ENCODE measurements at regions not wholly inside any gene's neighbourhood (a gene's known extent, or its start where the extent isn't known, plus 50 kb on each side); places are given as distances from the start of the nearest gene placed in this dataset.

DNA sequence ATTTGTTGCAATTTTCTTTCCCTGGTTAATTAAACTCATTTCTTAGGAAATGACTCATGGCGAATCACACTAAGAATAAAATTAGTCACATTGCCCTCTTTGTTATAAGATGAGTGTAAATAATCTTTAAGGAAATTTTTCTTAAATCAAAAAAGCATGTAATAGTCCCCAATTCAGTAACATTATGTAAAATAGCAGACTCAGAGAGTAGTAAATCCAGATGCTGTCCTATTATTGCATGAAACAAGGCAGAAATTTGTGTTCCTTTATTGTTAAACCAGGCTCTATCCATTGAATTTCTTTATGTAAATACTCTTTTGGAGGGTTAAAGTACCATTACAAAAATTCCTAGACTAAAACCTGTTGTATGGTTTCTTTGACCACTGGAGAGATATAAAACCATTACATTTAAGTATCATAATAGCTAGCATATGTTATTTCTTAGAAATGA, 154.5 kb upstream of the C1orf87 start:
- H3K4me3 ChIP-seq = no peak overlapping the region
- TF ChIP-seq POLR2AphosphoS5 (IDR thresholded peaks at IDR 0.05) (no peak), POLR2A (IDR thresholded peaks at IDR 0.05) (no peak)
- TF ChIP-seq, protein P1, sequence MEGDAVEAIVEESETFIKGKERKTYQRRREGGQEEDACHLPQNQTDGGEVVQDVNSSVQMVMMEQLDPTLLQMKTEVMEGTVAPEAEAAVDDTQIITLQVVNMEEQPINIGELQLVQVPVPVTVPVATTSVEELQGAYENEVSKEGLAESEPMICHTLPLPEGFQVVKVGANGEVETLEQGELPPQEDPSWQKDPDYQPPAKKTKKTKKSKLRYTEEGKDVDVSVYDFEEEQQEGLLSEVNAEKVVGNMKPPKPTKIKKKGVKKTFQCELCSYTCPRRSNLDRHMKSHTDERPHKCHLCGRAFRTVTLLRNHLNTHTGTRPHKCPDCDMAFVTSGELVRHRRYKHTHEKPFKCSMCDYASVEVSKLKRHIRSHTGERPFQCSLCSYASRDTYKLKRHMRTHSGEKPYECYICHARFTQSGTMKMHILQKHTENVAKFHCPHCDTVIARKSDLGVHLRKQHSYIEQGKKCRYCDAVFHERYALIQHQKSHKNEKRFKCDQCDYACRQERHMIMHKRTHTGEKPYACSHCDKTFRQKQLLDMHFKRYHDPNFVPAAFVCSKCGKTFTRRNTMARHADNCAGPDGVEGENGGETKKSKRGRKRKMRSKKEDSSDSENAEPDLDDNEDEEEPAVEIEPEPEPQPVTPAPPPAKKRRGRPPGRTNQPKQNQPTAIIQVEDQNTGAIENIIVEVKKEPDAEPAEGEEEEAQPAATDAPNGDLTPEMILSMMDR (IDR thresholded peaks at IDR 0.05) = no peak
- H3K27ac ChIP-seq = no peak overlapping the region
- no peak for DNase-seq (ENCODE audit: low spot score in 2 of 2)
- H3K9me3 ChIP-seq = no peaks in the 10 kb centered on the region
- no peaks in the 10 kb centered on the region for H3K36me3 ChIP-seq
- H3K27me3 ChIP-seq = no peaks in the 10 kb centered on the region
- intact Hi-C loops (cut with DNase I; ENCODE audit: low total_unique reads) = no loop called here
- no peaks in the 10 kb centered on the region for H3K4me1 ChIP-seq

DNA sequence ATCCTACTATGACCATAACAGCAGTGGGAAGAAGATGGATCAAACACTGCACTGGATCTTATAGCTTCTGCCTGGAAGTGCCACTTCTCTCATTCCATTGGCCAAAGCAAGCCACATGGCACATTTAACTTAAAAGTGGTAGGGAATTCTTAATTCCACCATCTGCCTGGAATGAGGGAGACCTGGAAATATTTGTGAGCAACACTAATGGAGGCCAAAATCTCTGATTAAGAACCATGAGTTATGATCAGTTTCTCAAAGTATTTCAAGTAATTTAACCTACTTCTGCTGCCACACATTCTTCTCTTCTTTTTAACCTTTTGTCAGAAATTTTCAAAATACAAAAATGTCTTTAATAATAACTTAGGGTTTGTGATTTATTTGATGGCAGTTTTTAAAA, 154.0 kb upstream of the C1orf87 start:
- Histone ChIP-seq H3K27me3 (no peaks in the 10 kb centered on the region), H3K4me1 (no peaks in the 10 kb centered on the region), H3K9me3 (no peaks in the 10 kb centered on the region), H3K27ac (no peak overlapping the region), H3K4me3 (no peak overlapping the region), H3K36me3 (no peaks in the 10 kb centered on the region)
- DNase-seq (ENCODE audit: low spot score in 2 of 2) = no peak
- TF ChIP-seq POLR2A (IDR thresholded peaks at IDR 0.05) (no peak), POLR2AphosphoS5 (IDR thresholded peaks at IDR 0.05) (no peak)
- TF ChIP-seq, protein P1 (IDR thresholded peaks at IDR 0.05) = no peak
- intact Hi-C loops (cut with DNase I; ENCODE audit: low total_unique reads) = no loop called here

DNA sequence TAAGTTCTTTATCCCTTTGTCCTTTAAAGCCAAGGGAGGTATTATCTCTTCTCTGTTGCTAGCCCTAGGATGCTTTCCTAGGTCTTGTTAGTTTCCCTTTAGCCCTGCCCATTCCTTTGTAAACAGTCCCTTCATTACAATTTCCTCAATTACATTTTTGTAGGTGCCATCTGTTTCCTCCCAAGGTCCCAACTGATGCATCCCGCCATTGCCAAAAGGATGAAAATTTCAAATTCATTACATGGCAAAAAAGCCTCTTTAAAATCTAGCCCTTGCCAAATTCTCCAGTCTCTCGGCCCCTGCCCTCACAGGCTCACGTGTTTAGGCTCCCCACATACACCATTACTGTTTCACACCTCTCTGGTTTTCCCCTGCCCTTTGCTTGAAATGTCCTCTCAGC, 151.9 kb upstream of the C1orf87 start:
- Histone ChIP-seq H3K4me1 (no peaks in the 10 kb centered on the region), H3K9me3 (no peaks in the 10 kb centered on the region), H3K36me3 (no peaks in the 10 kb centered on the region), H3K4me3 (no peak overlapping the region), H3K27ac (no peak overlapping the region), H3K27me3 (no peaks in the 10 kb centered on the region)
- DNase-seq (ENCODE audit: low spot score in 2 of 2) = no peak
- TF ChIP-seq POLR2A (IDR thresholded peaks at IDR 0.05) (no peak), POLR2AphosphoS5 (IDR thresholded peaks at IDR 0.05) (no peak)
- TF ChIP-seq, protein P1 (IDR thresholded peaks at IDR 0.05) = no peak
- intact Hi-C loops (cut with DNase I; ENCODE audit: low total_unique reads) = no loop called here

DNA sequence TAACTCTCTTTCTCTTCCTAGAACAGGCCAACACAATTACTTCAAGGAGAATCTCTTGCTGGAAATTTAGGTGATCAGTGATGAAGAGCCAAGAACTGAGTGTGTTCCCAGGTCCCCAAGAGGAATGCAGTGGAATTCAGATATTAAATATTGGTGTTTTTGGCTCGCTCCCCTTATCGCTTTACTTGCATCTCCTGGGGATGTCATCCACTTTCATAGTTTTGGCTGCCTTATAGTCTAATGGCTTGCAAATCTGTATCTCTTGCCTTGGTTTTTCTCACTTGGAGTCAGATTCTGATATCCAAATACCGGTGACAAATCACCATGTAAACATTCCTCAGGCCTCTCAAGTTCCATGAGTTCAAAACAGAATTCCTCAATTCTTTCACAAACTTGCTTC, 151.0 kb upstream of the C1orf87 start:
- no peak for TF ChIP-seq POLR2AphosphoS5 (IDR thresholded peaks at IDR 0.05)
- no peak for TF ChIP-seq POLR2A (IDR thresholded peaks at IDR 0.05)
- TF ChIP-seq, protein P1 (IDR thresholded peaks at IDR 0.05) = no peak
- Histone ChIP-seq H3K4me1 (no peaks in the 10 kb centered on the region), H3K36me3 (no peaks in the 10 kb centered on the region), H3K9me3 (no peaks in the 10 kb centered on the region), H3K27me3 (no peaks in the 10 kb centered on the region), H3K4me3 (no peak overlapping the region), H3K27ac (no peak overlapping the region)
- DNase-seq (ENCODE audit: low spot score in 2 of 2) = no peak
- intact Hi-C loops (cut with DNase I; ENCODE audit: low total_unique reads) = no loop called here

DNA sequence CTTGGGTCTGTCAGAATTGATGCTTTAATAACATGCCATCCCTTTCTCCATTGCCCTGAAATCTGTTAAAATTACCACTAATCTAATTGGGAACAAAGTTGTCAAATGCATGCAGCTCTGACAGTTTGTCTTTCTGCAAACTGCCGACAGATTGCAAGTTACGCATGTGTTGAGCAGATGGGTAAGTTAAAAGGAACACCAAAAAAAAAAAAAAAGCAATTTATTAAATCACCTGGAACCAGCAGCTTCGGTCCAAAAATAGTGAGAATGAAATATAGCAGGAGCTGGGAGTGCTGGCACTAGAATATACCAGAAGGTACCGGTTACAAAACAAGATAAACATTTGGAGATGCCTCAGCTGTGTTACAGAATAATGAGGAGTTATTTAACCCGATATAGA, 149.6 kb upstream of the C1orf87 start:
- TF ChIP-seq POLR2AphosphoS5 (IDR thresholded peaks at IDR 0.05) (no peak), POLR2A (IDR thresholded peaks at IDR 0.05) (no peak)
- TF ChIP-seq, protein P1 (IDR thresholded peaks at IDR 0.05) = no peak
- Histone ChIP-seq H3K36me3 (no peaks in the 10 kb centered on the region), H3K4me1 (no peaks in the 10 kb centered on the region), H3K9me3 (no peaks in the 10 kb centered on the region), H3K4me3 (no peak overlapping the region), H3K27ac (no peak overlapping the region), H3K27me3 (no peaks in the 10 kb centered on the region)
- intact Hi-C loops (cut with DNase I; ENCODE audit: low total_unique reads) = no loop called here
- no peak for DNase-seq (ENCODE audit: low spot score in 2 of 2)

All from breast epithelium (tissue), 4 donors.